Stimulated activated CD4-positive, alpha-beta T cell treated with anti-CD3 and anti-CD28 coated beads, Interleukin-2, amount 100 ng/mL, for 48 hours (primary cell): ENCODE measurements at regions not wholly inside any gene's neighbourhood (a gene's known extent, or its start where the extent isn't known, plus 50 kb on each side); places are given as distances from the start of the nearest gene placed in this dataset.

Source experiments
- DNase-seq, 2 donors: peaks; one replicate each; pipeline ENCODE4 v3.0.0-alpha.2; 2020

DNA sequence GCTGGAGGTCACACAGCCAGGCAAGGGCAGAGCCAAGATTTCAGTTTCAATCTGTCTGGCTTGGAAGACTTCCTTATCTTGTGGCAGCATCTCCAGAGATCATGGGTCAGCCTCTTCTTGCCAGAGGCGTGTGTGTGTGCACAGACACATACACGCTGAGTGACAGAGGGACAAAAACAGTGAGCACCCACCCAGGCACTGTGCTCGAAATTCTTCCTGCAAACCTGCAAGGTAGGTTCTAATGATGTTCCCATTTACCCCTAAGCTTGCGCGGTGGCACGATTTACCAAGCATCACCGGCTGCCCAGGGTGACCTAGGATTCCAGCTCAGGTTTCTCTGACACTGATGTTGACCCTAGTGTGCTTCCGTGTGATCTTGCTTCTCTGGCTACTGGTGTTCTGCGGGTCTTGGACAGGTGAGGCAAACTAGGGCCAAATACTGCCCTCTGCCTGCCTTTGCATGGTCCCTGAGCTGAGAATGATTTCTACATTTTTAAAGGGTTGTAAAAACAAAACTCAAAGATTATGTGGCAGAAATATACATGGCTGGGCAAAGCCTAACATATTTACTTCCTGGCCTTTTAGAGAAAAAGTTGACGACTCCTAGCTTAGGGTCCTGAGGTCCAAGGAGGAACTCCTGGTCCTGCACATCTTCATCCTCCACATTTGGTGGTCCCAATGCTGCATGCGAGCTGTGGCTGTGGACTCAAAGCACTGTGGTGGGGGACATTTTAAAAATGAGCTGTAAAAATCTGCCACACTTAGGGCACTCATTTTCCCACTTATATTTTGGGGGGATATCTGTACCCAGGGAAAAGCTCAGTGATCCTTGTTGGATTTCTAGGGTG is 268.5 kb downstream of the RPS24 start:
- no peak for DNase-seq

DNA sequence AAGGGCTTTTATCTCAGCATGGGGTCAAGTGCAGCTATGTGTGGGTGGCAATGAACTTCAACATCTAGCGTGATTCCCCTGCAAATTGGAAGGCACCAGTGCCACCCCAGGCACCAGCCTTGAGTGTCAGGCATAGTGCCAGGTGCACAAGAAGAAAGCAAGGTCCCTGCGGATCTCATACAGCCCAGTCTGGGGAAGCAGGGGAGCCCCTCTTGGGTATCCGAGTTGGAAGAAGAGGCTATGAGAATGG is 269.0 kb downstream of the RPS24 start:
- DNase-seq: no peak

DNA sequence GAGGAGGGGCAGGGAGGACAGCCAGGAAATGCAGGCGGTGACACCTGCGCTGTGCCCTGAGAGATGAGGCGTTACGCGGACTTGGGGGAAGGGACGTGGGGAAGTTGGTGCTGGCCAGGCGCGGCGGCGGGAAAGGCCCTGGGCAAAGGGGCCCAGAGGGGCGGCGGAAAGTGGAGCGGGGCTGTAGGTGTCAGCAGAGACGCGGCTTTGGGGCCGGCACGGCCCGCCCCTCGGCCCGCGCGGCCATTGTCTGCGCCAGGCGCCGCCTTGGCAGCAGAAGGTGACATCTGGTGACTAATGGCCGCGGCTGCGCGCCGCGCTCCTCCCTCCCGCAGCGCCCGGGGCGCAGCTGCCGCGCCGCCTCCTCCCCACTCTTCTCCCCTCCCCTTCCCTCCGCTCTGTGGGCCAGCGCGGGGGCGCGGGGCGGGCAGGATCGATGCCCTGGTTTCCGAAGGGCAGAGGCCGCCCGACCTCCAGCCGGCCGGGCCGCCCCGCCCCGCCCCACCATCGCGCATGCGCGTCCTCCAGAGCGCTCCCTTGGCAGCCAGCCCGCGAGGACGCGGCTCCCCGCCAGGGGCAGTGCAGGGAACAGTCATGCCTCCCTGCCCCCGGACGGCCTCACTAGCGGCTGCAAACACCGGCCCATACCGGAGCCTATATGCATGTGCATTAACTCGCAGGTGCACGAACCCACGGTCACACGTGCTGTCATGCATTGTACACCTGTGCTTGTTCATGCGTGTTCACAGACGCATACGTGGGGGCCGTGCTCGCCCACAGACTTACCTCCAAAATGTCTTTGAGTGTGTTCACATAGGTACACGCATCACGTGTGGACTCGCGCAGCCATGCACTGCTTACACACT is 269.6 kb downstream of the RPS24 start:
- DNase-seq: peak; percentile 97

DNA sequence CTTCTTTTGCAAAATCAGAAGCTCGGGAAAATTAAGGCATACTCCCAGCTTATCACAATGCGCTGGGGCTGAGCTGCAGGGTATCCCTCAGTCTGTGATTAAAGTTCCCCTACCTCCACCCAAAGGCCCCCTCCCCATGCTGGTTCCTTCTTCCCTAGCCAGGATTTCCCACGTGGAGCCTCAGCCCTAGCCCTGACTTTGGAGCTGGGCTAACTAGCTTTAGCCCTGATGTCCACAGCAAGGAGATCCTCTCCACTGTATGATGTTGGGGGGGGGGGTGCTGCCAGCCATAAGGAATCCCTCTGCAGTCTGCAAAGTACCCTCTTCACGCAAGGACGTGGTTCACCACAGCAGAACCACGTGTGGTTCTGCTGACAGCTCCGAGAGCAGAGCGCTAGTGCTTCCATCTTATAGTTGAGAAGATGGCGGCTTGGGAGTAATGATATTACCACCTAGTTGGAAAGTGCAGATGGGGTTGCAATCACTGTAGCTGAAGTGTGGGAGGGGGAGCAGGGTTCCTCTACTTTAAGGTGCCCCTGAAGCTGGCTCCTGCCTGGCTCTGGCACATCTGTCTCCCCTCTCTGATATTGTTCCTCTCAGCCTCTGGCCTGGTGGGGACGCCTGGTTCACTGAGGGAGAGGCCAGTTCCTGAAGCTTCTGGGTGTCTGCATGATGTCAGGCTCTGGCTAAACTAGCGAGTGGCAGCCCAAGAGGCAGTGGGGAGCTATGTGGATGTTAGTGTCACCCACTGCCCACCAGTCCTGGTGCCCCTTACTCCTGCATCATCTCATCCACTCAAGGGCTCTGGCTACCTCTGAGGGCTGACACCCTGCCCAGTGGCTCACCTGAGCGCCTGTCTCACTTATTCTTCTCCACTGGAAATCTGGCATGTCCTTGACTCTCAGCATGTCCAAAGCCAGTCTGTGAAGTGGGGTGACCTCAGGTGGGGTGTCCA is 270.7 kb downstream of the RPS24 start:
- no peak for DNase-seq

DNA sequence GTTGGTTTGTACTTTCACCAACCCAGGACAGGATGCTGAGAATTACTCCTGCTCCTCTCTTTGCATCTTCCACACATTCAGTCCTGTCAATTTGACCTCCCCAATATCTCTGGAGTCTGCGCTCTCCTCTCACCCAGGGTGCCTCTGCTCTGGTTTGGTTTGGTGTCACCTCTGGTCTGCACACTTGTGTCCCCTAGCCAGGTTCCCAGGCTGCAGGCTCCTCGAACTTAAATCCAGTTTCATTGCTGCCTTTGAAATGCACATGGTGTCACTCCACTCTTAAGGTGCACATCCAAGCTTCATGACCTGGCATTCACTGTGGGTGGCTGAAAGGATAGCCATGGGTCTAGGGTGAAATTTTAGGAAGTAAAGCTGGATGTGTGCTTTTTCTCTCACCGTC is 271.6 kb downstream of the RPS24 start:
- DNase-seq: no peak

DNA sequence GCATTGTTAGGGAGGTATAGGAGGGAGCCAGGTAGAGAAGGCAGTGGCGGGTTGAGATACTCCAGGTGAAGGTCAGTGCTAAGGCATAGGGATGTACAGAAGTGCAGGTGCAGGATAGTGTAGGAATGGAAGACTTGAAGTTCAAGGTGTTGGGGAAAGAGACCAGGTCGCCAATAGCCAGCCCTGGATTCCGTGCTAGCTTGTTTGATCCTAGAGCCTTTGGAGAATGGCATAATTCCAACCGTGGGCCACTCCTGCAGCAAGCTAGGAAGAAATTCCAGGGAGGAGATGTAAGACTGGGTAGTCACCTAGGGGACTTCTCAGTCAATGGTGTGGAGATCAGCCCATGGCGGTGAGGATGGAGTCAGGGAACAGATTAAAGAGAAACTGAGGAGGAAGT is 272.7 kb downstream of the RPS24 start:
- DNase-seq: no peak

DNA sequence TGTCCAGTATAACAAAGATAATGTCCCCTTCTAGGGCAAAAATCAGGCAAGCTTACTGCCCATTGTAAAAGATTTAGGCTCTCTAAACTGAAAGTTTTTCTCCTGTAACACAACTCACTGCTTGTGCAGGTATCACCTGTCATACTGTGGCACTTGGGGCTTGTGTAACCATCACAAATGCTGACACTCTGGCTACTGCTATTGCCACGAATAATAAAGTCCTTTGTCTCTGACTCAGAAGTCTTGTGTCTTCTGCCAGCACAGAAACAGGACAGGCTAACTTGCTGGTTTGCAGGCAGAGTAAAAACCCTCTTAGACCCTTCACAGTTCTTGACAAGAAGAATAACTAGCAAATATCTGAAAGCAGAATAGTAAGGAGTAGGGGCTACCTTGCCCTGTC is 273.9 kb downstream of the RPS24 start:
- no peak for DNase-seq

DNA sequence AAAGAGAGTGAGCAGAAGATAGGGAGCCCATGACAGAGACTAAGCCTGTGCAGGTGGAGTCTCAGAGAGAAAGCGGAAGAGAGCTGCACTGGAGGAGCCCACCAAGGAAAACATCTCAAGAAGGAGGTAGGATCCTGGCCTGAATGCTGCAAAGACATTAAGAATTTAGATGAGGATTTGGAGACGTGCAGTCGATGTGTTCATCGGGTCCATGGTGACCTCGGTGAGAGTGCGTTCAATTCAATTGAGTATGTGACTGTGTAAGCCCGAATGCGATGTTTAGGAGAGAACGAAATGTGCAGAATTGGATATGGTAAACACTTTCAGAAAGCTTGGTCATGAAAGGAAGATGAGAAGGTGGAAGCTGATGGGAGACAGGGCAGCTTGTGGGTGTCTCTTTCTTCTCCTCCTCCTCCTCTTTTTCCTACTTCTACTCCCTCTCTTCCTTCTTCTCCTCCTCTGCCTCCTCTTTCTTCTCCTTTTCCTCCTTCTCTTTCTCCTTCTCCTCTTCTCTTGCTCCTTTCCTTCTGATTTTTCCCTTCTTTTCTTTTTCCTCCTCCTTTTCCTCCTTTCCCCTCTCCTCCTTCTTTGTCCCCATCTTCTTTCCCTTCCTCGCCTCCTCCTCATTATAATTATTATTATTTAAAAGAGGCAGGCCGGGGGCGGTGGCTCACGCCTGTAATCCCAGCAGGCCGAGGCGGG is 276.0 kb downstream of the RPS24 start:
- DNase-seq: no peak

DNA sequence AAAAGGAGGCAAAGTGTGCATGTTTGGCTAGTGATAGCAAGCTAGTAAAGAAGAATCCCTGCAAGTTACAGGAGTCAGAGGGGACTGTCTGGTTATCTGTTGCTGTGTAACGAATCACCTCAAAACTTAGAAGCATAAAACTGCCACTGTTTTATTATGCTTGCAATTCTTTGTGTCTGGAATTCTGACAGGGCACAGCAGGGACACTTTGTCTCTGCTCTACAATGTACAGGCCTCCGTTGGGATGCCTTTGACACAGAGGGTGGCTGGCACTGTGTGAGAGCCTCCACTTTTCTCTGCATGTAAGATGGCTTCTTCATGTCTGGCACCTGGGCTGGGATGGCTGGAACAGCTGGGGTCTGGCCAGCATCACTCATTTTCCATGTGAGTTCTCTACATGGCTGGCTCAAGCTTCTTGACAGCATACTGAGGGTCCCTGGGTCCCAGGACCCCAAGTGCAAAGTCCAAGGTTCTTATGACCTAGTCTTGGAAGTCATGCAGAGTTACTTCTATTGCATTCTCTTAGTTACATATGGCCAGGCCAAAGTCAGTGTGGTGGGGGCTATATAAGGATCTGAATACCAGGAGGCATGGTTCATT is 276.9 kb downstream of the RPS24 start:
- no peak for DNase-seq

DNA sequence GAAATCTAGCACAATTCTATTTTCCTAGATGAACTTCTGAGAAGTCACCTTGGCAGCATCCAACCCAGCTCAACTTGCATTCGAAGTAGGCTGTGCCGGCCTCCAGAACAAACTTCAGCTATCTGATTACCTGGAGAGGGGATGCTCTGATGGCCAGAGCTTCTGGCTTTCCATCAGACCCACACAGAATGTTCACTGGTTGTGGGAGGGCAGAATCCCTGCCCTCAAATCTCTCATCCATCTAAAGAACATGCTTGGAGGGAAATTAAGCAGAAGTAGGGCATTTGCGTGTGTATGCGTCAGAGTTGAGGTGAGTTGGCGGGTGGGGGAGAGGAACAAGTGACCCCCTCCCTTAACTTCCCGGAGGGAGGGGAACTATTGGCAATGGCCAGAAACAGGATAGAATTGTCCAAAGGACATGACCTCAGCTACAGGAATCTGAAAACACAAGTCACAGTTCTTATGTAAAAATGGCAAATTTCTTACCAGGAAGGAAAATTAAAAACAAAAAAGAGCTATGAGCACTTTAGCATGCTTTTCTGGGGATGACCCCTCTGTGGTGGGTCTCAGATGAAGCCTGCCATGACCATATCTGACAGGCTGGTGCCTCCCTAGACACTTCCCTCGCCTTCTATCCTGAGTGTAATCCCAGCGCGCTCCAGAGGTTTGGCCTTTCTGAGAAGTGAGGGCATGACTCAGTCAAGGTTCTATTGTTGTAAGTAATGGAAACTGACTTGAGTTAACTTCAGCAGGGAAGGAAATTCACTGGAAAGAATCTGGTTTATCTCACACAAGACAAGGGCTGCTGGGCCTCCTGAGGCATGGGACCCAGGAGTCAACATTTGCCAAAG is 278.8 kb downstream of the RPS24 start:
- no peak for DNase-seq

DNA sequence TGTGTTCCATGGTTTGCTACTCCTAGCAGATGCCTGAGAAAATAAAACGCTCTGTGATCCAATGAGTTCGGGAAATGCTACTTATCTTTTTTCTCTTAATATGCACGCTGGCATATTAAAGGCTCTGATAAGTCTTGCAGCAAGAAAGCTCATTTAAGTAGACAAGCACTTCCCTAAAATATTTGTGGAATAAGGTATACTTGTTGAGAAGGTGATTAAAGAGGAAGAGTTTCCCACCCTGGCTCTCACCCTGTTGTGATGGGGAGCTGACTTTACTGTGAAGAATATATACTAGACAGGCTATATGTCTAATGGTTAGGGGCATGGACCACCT is 279.4 kb downstream of the RPS24 start:
- DNase-seq: no peak

DNA sequence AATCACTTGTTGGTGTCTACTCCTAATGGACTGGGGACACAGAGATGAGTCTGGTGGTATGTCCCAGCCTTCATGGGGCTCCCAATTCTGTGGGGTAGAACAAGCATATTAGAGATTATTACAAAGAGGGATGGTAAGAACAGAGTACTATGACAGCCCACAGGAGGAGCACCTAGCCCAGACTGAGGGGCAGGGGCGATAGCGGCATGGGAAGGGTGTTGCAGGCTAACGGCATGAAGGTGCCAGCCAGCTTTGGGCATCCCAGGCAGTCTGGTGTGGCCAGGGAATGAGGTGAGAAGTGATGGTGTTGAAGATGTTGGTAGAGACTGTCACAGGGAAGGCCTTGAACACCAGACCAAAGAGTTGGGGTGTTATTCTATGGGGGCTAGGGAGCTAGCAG is 280.0 kb downstream of the RPS24 start:
- no peak for DNase-seq

DNA sequence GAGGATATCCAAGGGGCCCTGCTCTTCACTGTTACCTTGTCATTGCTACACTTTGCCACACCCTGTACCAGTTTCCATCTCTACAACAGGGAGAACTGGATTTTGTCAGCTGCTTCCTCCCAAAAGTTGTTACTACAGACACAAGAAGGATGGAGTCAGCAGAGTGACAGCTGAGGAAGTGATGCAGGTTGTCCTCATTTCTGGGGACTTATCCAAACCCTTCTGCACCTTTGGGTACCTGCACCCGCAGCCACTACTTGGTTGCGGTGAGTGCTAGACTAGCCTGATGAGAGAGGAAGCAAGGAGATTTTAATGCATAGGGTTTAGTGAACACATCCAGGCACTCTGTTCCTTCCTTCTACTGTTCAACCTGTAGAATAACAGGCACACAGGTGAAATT is 281.0 kb downstream of the RPS24 start:
- no peak for DNase-seq

DNA sequence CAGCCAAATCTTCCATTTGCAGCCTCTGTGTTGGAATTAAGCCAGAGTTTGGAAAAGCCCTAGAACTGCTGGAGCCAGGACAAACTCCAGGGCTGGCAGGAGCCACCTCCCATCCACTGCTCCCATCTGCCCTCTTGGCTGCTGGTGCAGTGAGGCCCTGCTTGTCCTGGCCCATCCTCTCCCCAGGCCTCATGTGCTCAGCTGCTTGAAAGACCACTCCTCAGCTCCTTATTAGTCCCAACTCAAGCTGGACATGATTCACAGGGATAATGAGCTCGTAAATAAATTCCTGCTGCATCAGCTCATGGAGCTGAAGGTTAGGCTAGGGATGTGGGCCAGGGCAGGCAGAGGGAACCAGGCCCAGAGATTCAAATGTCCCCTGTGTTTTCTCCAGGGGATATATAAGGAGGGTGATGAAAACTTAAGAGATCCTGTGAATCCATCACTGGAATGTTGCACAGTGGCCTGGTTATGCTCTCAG is 282.8 kb downstream of the RPS24 start:
- no peak for DNase-seq

DNA sequence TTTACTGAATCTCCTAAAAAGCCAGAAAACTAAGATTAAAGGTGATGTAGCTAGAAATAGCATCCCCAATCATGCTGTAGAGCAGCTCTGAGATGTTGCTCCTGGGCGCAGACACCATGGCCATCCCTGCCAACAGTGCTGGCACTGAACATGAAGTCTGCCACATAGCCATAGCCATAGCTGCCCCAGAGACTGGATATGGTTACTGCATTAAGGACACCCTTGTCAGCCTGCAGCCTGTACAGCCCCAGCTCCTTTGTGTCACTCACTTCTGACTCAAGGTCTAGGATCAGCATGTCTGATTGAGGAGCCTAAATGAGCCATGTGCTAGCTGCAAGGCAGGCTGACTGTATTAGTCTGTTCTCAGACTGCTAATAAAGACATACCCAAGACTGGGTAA is 284.6 kb downstream of the RPS24 start:
- DNase-seq: no peak

DNA sequence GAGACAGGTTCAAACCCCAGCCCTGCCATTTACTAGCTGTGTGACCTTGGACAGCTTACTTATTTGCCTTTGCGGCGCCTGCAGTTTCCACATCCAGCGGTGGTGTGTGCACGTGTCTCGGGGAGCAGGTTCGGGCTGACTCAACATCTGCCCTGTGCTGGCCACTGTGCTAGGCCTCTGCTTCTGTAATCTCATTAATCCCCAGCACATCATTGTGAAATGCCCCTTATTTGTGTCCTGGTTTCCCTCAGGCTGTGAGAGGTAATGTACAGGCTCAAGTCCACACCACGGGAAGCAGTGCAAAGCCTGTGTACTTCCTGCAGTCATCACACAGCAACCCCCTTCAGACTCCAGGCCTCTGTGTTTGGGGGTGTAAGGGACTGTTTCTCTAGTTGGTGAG is 285.7 kb downstream of the RPS24 start:
- no peak for DNase-seq

DNA sequence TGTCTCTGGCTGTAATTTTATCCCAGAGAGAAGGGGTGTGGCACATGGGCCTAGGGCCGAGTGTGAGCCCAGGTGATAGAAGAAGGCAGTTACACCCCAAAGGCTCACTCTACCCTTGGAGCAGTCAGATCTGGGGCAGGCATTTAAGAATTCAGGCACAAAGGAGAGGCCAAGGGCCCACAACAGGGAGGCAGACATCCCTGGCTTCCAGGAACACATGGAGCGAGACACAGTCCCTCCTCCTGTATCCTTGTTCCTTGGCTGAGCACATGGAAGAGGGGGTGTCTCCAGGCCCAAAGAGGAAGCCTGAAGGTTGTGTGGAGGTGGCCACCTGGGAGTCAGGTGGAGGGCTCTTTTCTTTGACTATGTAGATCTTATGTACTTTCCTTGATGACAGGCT is 286.2 kb downstream of the RPS24 start:
- no peak for DNase-seq

DNA sequence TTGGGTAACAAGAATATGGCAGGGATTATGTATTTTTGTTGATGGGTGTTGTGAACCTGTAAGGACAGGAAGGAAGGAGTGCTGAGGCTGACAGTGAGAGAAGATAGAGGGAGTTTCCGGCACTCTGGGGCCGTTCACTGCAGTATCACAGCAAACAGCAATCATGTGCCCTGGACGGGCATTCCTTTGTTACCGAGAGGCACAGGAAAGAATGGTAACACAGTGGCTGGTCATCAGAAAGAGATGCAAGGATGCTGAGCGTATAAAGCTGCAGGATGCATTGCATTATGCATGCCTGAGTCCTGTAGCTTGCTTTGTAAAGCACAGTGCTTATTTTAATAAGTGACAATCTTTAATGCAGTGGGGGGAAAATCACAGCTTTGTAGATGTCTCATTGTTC is 286.8 kb downstream of the RPS24 start:
- no peak for DNase-seq

DNA sequence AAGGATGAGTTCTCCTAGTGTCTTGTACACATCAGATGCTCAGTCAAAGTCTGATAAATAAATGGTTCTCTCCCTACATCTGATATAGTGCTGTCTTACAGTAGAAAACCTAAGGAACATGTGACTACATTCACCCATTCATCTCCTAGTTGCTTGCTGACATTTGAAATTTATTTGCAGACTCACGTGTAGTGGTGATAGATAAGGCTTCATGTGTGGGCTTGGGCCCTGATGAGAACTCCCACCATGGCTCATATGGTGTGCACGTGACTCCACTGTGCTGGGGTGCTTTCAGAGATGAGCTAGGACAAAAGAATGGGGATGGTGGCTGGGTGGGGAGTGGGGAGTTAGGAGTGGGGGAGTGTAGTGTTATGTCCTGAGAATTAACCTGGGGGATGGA is 287.3 kb downstream of the RPS24 start:
- no peak for DNase-seq

DNA sequence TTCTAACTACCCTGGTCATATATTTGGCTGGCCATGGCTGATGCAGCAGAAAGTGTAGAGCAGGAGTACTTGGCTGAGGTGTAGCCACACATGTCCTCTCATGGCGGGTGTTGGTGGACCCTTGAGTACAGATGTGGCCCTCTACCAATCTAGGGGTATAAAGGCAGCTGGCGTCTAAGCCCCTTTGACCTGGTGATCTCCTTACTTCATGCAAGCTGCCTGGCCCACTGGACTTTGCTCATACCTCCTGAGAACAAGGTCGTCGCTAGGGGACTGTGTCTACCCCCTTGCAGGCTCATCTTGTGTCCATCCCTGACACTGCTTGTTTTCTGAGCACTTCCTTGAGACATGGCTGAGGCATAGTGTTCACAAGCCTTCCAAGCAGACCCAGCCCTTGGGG is 287.8 kb downstream of the RPS24 start:
- no peak for DNase-seq

DNA sequence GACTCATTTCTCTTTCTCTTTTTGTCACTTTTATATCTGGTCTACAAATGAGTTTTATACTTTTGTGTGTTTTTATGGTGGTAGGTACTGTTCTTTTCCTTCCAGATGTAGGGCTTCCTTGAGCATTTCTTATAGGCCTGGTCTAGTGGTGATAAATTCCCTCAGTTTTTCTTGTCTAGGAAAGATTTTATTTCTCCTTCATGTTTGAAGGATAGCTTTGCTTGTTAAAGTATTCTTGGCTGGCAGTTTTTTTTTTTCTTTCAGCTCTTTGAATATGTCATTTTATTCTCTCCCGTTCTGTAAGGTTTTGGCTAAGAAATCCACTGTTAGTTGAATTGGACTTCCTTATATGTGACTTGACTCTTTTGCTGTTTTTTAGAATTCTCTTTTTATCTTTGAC is 292.7 kb downstream of the RPS24 start:
- no peak for DNase-seq
